ENCODE measurements at regions not wholly inside any gene's neighbourhood (a gene's known extent, or its start where the extent isn't known, plus 50 kb on each side); places are given as distances from the start of the nearest gene placed in this dataset.

DNA sequence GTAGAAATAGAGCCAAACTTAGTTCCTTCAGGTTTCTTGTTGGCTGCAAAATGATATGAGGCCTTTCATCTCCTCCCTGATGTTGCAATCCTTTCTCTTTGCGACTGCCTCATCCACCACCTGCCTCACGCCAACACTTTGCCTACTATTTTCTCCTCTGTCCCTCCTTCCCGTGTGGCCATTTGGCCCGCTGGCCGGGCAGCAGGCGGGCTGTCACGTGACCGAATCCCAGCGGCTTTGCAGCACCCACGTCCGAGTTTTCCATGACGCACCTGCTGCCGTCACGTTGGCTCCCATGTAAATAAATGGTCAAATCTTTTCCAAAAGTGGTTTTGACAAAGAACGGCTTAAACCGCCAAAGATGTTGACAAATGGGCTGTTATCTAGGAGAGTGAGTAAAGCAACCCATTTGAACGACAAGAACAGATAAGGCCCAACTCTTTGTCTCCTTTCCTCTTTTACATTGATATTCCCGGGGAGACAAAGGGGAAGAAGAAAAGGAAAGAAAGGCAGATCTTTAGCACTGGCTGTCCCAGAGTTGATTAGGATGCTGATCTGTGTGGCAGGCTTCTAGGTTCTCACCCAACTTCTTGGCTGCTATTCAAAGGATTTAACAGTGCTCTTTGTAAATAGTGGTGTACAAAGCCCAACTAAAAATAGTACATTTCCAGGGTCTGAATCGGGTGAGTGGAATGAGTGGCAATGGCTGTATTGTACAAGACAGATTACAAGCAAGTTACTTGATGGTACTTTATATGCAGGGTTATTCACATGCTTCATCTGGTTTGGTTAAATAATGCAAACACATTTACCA is 174.2 kb upstream of the JADE1 start:
- Histone ChIP-seq H3K9me3 (ENCODE audit: low read length) (no peaks in the 10 kb centered on the region), H3K27me3 (ENCODE audit: insufficient read depth, low read length) (no peaks in the 10 kb centered on the region), H3K4me3 (ENCODE audit: low read depth, low read length, poor library complexity, severe bottlenecking) (no peak overlapping the region), H3K27ac (ENCODE audit: low read depth, low read length, poor library complexity, severe bottlenecking) (no peak overlapping the region), H3K9ac (ENCODE audit: low read length) (no peak overlapping the region), H3K9me2 (ENCODE audit: low read depth, low read length) (no peaks in the 10 kb centered on the region), H3K36me3 (ENCODE audit: insufficient read depth, low read length) (no peaks in the 10 kb centered on the region), H3K4me2 (ENCODE audit: low read length) (no peak overlapping the region), H3K4me1 (ENCODE audit: insufficient read depth, low read length, severe bottlenecking) (no peaks in the 10 kb centered on the region), H4K20me1 (ENCODE audit: insufficient read depth, low read length) (no peaks in the 10 kb centered on the region), H3K79me2 (ENCODE audit: insufficient read depth, low read length) (no peaks in the 10 kb centered on the region), H2AFZ (ENCODE audit: low read length) (no peak overlapping the region), H3F3A (ENCODE audit: insufficient read depth, low read length) (no peaks in the 10 kb centered on the region)
- TF ChIP-seq, protein P1, sequence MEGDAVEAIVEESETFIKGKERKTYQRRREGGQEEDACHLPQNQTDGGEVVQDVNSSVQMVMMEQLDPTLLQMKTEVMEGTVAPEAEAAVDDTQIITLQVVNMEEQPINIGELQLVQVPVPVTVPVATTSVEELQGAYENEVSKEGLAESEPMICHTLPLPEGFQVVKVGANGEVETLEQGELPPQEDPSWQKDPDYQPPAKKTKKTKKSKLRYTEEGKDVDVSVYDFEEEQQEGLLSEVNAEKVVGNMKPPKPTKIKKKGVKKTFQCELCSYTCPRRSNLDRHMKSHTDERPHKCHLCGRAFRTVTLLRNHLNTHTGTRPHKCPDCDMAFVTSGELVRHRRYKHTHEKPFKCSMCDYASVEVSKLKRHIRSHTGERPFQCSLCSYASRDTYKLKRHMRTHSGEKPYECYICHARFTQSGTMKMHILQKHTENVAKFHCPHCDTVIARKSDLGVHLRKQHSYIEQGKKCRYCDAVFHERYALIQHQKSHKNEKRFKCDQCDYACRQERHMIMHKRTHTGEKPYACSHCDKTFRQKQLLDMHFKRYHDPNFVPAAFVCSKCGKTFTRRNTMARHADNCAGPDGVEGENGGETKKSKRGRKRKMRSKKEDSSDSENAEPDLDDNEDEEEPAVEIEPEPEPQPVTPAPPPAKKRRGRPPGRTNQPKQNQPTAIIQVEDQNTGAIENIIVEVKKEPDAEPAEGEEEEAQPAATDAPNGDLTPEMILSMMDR (IDR thresholded peaks at IDR 0.05; ENCODE audit: low read length), result no peak
- TF ChIP-seq EZH2 (IDR thresholded peaks at IDR 0.05; ENCODE audit: borderline replicate concordance, low read length), result no peak

DNA sequence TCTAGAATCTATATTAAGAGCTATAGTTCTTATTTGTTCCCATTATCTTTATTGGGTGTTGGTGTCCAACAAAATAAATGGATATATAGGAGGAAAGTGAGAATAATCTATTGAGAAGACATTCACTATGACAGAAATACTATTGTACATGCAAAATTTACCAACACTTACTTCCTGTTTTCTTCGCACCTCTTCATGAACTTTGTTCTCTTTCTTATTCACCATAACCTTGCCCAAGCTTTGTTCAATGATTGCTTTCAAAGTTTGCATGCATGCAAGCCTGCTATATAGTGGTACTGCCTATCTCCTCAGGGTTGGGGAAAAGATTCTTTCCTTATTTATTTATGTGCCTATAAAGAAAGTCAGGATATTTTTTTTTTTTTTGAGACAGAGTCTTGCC is 176.4 kb upstream of the JADE1 start:
- Histone ChIP-seq H3K4me1 (ENCODE audit: insufficient read depth, low read length, severe bottlenecking) (no peaks in the 10 kb centered on the region), H3K4me2 (ENCODE audit: low read length) (no peak overlapping the region), H3F3A (ENCODE audit: insufficient read depth, low read length) (no peaks in the 10 kb centered on the region), H3K27me3 (ENCODE audit: insufficient read depth, low read length) (no peaks in the 10 kb centered on the region), H3K4me3 (ENCODE audit: low read depth, low read length, poor library complexity, severe bottlenecking) (no peak overlapping the region), H3K9me3 (ENCODE audit: low read length) (no peaks in the 10 kb centered on the region), H3K9me2 (ENCODE audit: low read depth, low read length) (no peaks in the 10 kb centered on the region), H2AFZ (ENCODE audit: low read length) (no peak overlapping the region), H3K36me3 (ENCODE audit: insufficient read depth, low read length) (no peaks in the 10 kb centered on the region), H3K9ac (ENCODE audit: low read length) (no peak overlapping the region), H3K79me2 (ENCODE audit: insufficient read depth, low read length) (no peaks in the 10 kb centered on the region), H3K27ac (ENCODE audit: low read depth, low read length, poor library complexity, severe bottlenecking) (no peak overlapping the region), H4K20me1 (ENCODE audit: insufficient read depth, low read length) (no peaks in the 10 kb centered on the region)
- TF ChIP-seq, protein P1 (IDR thresholded peaks at IDR 0.05; ENCODE audit: low read length), result no peak
- no peak for TF ChIP-seq EZH2 (IDR thresholded peaks at IDR 0.05; ENCODE audit: borderline replicate concordance, low read length)

DNA sequence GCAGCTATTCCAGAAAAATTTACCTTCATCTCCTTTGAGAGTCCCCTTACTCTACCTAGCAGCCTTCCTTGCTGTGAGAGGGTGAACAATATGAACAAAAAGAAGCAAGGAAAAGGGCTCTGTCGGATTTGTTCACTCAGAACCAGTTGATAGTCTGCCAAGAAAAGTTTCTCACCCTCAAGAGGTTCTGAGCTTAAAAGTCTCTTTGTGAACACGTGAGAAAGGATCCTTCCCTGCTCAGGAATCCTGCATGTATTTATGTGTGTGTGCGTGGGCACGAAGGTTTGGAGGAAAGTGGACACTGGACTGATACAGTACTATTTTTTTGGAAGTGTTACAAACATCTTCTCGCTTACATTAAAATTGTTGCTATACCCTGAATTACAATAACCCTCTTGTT is 178.6 kb upstream of the JADE1 start:
- no peaks in the 10 kb centered on the region for H3K4me1 ChIP-seq (ENCODE audit: insufficient read depth, low read length, severe bottlenecking)
- H3K27me3 ChIP-seq (ENCODE audit: insufficient read depth, low read length), result no peaks in the 10 kb centered on the region
- no peak overlapping the region for H3K4me3 ChIP-seq (ENCODE audit: low read depth, low read length, poor library complexity, severe bottlenecking)
- no peak for TF ChIP-seq EZH2 (IDR thresholded peaks at IDR 0.05; ENCODE audit: borderline replicate concordance, low read length)
- TF ChIP-seq, protein P1 (IDR thresholded peaks at IDR 0.05; ENCODE audit: low read length), result no peak
- H3K9me3 ChIP-seq (ENCODE audit: low read length), result no peaks in the 10 kb centered on the region
- no peak overlapping the region for H3K9ac ChIP-seq (ENCODE audit: low read length)
- no peaks in the 10 kb centered on the region for H4K20me1 ChIP-seq (ENCODE audit: insufficient read depth, low read length)
- H3K9me2 ChIP-seq (ENCODE audit: low read depth, low read length), result no peaks in the 10 kb centered on the region
- no peaks in the 10 kb centered on the region for H3K79me2 ChIP-seq (ENCODE audit: insufficient read depth, low read length)
- H2AFZ ChIP-seq (ENCODE audit: low read length), result no peak overlapping the region
- H3K4me2 ChIP-seq (ENCODE audit: low read length), result no peak overlapping the region
- no peaks in the 10 kb centered on the region for H3F3A ChIP-seq (ENCODE audit: insufficient read depth, low read length)
- no peaks in the 10 kb centered on the region for H3K36me3 ChIP-seq (ENCODE audit: insufficient read depth, low read length)
- H3K27ac ChIP-seq (ENCODE audit: low read depth, low read length, poor library complexity, severe bottlenecking), result no peak overlapping the region
